ENCODE measurements at regions not wholly inside any gene's neighbourhood (a gene's known extent, or its start where the extent isn't known, plus 50 kb on each side); places are given as distances from the start of the nearest gene placed in this dataset.
A peak's percentile ranks its signal among the peaks of the same experiment; 100 is the strongest.

DNA sequence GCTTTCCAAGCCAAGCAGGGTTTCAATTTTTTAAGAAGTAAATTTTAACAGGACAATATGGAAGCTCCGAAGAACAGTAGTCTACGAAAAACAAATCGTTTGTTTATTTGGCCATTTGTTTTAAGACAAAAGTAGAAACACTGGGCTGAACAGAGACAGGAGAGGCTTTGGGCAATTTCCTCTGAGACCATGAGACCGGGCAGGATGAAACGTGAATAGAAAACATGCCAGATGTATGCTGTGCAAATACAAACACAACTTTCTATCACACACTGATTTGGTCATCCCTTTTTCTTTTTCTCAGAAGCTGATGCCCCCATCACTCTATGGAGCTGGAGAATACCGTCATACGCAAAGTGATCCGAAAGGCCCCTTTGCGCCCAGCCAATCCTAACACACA is 1111.1 kb downstream of the BCL11B start:
- no peak for DNase-seq (ENCODE audit: low read depth in 2 of 2)

DNA sequence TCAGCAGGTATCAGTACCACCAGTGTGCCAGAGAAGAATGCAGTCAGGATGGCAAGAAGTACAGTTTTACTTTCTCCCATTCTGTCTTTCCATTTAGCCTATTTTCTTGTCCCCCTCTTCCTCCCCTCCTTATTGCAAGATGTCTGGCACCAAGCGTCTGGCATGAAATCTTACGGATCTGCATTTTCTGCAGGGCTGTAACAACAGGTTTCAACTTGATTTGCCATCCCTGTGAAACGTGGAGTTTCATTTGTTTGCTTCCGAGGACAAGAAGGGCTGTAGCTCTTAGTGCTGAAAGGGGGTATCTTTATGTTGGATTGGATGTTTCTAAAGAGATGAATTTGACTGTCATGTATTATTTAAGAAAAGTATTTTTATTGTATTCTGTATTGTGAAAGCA is 1110.6 kb downstream of the BCL11B start:
- no peak for DNase-seq (ENCODE audit: low read depth in 2 of 2)

DNA sequence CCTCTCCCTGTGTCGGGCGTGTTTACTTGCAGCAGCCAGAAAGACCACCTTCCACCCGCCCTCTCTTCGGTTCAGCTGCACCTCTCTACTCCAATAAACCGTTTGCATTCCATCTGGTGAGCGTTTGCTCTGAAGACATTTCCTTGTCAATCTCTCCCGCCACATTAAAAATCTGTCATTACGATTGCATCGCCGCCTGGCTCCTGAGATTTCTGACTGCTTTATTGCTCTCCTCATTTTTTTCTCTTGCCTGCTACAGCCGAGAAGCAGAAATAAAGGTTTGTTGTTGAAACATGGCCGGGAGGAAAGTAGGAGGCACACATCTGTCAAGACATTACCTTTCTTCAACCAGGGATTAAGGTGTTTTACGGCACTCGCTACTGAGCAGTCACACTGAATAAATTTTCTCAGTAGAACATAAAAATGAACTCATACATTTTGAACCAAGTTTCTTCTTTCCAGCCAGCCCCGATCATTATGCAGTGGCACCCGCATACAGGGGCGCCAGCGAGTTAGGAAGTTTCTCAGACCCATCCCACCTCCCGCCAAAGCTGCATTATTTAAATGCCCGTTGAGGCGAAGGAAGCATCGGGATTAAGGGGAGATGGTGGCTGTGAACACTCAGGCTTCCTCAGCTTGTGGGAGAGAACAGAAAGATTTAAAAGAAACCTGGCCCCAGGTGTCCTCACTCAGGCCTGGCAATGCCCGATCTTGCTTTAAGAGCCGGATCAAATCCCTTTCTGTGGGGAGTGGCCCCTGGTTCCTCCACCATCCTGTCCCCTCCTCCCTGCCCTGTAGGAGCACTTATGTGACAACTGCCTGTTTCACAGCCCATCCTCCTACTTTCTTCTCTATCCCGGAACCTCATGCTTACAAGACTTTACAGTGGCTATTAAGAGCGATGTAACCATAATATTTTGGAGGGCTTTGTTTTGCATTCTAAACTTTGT is 1108.9 kb downstream of the BCL11B start:
- no peak for DNase-seq (ENCODE audit: low read depth in 2 of 2)

DNA sequence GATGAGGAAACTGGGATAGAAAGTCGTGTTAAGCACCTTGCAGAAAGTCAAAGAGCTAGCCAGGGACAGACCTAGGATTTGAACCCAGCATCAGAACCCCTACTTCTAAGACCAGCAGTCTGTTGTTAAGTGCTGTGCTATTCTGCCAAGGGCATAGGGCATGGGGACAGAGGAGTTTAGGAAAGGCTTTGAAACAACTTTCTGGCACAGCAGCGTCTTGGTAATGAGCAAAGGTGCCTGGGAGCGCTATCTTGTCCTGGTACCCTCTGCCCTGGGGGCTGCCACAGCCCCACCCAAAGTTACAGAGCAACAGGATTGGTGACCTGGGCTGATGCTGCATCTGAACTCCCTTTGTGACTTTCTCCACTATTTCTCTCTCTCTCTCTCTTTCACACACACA is 1108.1 kb downstream of the BCL11B start:
- DNase-seq (ENCODE audit: low read depth in 2 of 2): no peak

DNA sequence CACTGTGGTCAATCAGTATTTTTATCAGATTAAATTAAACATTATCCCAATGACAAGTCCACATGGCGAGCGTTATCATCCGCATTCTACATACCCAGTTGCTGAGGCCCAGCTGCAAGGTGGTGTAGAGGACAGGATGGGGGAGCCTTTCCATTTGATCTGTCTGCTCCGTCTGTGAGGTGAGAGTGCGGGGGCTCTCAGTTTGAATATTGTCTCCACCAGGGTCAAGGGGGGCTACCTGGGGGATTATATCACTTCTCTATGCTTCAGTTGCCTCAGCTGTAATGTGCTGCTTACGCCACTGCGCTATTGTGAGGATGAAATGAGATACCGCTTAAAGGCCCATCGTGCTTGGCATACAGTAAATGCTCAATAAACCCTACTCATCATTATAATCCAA is 1106.0 kb downstream of the BCL11B start:
- DNase-seq (ENCODE audit: low read depth in 2 of 2): no peak

DNA sequence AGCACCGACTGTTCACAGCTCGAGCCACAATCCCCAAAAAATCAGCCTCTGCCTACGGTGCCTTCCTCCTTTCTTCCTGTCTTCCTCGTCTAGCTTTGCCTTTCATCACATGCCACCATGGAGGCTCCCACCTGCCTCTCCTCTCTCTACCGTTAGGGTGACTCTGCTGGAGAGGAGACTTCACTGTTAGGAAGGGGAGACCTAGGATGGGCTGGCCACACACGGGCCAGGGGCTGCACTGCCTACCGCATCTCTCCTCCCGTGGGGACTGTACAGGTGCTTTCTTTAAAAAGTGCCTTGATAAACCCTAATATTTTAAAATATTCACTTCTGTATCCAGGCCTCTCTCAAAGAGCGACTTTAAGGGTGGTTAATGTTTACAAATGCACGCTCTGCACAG is 1104.7 kb downstream of the BCL11B start:
- no peak for DNase-seq (ENCODE audit: low read depth in 2 of 2)

DNA sequence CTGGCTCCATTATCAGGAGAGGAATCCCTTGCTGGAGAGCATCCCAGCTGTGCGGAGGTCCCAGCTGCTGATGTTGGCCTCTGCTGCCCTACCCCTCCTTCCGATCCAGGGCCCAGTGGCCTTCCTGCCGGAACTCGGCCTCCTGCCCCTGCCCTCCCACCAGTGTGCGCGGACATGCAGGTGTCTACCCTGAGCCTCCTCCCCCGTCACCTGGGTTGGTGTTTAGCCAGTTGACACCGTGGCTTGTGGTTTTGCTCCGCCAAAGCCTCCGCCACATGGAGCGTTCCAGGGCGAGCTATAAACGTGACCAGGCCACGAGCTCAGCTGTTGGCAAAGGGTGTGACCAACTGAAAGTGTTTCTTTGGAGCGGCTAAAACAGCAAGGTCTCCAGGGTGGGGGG is 1104.3 kb downstream of the BCL11B start:
- DNase-seq (ENCODE audit: low read depth in 2 of 2): no peak

DNA sequence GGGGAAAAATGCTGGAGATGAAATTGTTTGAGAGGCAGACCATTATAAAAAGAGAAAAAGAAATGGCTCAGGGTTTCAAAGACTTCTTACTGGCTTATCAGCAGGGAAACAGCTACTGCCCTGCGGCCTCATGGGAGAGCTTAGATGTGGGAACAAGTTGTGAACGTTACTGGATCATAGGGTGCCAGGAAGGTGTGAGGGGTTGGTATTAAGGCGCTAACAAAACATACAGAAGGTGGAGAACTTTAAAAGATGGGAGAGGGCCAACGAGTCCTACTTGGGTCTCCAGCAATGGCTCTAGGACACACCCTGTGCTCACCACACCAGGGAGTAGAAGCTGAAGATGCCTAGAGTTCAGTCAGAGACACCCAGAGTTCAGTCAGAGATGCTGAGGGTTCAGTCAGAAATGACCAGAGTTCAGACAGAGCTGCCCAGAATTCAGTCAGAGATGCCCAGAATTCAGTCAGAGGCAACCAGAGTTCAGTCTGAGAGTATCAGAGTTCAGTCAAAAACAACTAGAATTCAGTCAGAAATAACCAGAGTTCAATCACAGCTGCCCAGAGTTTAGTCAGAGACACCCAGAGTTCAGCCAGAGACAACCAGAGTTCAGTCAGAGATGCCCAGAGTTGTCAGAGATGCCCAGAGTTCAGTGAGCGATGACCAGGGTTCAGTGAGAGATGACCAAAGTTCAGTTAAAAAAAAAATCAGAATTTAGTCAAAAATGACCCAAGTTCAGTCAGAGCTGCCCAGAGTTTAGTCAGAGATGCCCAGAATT is 1103.6 kb downstream of the BCL11B start:
- no peak for DNase-seq (ENCODE audit: low read depth in 2 of 2)

DNA sequence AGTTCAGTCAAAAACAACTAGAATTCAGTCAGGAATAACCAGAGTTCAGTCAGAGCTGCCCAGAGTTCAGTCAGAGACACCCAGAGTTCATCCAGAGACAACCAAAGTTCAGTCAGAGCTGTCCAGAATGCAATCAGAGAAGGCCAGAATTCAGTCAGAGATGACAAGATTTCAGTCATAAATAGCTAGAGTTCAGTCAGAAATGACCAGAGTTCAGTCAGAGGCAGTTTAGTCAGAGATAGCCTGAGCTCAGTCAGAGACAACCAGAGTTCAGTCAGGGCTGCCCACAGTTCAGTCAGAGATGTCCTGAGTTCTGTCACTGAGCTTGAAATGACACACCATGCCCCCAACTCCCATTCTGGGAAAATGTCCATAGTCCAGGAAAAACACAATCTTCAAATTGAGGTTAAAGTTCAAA is 1102.8 kb downstream of the BCL11B start:
- DNase-seq (ENCODE audit: low read depth in 2 of 2): no peak

DNA sequence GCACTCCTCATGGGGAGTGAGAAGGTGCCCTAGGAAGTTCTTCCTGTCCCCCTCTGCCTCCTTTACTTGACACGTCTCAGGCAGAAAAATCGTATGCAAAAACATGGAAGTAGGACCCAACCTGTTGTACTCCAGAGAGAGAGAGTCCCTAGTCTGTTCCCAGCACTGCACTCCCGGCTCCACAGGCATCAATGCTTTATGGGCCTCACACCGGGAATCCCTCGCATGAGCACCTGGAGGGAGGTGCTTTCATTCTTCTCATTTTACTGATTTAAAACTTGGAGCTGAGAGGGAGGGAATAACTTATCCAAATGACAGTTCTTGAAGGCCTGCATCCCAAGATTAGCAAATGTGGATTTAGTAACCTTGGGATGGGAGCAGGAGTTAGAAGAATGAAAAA is 1101.4 kb downstream of the BCL11B start:
- DNase-seq (ENCODE audit: low read depth in 2 of 2): no peak

DNA sequence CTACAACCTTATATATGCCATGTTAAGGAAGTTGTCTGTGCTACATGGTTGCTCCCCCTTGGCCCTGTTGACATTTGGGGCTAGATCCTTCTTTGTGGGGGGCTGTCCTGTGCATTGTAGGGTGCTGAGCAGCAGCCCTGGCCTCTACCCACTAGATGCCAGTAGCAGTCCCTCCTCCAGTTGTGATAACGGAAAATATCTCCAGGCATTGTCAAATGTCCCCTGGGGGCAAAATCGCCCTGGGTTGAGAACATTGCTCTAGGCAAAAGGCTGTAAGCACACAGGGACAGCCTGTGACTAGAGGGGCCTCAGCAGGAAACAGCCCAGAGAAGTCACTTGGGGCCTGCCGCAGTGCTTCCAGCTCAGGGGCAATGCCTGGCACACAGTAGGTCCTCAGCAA is 1100.3 kb downstream of the BCL11B start:
- DNase-seq (ENCODE audit: low read depth in 2 of 2): no peak

DNA sequence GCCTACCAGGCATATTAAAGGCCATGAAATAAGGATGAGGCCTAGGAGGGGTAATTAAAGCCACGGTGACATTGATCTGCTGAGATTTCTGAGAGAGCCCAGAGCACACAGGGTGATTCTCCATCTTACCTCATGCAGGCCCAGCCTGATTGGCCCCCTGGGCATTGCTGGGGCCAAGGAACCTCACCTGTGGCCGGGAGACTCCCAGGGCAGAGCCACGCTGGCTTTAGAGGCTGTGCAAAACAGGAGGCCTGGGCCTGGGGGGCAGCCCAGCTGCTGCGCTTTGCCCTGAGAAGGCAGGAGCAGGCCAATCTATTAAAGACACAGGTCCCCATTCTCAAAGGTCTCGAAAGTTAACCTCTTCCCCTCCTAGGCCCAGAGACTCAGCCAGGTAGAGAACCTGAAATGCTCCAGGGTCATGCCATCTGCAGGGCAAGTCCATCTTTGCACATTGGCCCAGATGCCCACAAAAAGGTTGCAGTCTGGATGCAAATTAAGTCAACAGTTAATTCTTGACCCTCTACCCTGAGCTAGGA is 1099.7 kb downstream of the BCL11B start:
- no peak for DNase-seq (ENCODE audit: low read depth in 2 of 2)

DNA sequence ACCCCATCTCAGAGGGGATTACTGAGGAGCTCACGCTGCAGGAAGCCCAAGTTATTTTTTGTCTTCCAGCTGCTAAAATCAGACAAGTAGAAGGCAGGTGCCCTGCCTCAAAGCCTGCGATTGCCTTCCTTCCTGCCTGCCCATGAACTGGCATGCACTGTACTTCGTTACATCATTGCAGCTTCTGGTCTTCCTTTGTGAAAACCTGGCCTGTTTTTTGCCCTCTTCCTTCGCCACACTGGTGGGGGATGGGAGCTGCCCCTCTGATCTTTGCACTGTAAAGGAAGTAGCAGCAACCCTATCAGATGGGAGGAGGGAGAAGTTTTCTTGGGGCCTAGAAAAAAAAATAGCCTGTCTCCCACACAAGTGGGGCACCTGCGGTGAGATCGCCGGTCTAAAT is 1098.7 kb downstream of the BCL11B start:
- peak; percentile 25 to 46 for DNase-seq (ENCODE audit: low read depth in 2 of 2)

DNA sequence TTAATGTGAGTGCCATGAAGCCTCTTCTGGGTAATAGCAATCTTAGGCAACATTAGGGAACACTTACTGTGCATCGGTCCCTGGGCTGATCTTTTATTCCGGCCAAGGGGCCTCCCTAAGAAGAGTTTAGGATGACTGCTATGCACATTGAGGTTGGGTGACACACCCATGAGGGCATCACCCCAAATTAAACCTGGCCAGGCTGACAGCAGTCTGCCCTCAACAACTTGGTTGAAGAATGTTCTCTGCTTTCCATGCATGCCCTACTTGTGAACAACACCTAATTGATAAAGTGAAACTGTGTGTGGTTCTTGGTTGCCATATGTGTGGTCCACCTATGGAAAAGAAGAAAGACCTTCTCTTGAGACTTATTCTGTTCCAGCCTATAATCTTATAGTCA is 1098.0 kb downstream of the BCL11B start:
- DNase-seq (ENCODE audit: low read depth in 2 of 2): no peak

DNA sequence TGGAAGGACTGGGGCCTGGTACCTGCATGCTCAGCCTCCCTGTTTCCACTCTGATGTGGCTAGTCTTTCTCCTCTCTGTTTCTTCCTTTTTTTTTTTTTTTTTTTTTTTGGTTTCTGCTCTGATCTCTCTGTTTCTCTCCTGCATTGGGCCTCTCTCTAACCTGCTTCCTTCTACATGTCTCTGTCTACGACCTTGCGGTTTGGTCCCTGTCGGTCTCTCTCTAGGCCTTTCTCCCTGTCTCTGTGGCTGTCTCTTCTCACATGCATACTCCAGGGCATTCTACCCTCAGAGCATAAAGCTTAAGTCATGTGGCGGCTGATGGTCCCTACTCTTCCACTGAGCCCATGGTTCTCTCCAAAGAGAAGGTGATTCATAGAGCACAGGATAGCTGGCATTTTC is 1096.6 kb downstream of the BCL11B start:
- no peak for DNase-seq (ENCODE audit: low read depth in 2 of 2)

DNA sequence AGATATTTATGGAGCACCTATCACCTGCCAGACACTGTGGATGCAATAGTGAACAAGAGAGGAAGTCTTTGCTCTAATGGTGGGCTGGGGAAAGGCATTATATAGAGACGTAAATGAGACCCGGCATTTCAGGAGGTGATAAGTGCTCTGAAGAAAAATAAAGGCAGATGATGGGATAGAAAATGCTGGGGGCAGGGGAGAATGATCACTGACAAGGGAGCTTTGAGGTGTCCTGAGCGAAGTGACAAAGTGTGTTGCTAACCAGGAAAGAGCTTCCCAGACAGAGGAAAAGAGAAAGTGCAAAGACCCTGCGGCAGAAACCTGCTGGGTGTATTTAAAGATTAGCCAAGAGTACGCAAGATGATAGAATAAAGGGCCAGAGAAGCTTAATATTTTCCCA is 1096.1 kb downstream of the BCL11B start:
- no peak for DNase-seq (ENCODE audit: low read depth in 2 of 2)

DNA sequence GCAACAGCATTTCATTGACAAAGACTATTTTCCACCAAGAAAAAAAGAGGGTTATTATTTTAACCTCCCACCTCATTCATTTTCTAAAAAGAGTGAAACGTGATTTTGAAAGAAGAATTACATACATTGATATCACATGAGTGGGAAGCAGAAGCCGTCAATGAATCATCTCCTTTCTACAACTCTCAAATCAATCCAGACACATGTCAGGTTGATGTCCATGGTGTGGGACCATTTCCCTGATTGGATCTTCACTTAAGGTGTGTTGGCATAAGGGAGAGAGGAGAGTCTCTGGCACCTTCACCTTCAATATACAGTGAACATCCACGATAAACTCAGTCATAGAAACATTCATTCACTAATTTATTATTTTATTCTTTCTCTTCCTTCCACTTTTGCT is 1095.1 kb downstream of the BCL11B start:
- no peak for DNase-seq (ENCODE audit: low read depth in 2 of 2)

DNA sequence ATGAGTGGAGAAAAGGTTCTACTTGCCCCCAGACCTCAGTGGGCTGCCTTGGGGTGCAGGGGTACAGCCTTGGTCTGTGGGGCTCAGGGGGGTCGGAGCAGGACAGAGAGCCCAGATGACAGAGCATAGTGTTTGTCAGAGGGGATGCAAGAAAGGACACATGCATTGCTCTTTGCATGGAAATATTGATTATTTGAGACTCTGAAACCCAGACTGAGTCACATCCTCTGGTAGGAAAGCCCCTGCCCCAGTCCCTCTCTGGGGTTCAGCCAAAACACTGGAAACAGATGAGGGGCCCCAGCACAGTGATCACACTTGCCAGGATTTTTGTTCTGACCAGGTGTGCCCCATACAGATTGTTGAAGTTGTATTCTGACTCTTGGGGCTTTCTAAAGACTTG is 1094.4 kb downstream of the BCL11B start:
- no peak for DNase-seq (ENCODE audit: low read depth in 2 of 2)

DNA sequence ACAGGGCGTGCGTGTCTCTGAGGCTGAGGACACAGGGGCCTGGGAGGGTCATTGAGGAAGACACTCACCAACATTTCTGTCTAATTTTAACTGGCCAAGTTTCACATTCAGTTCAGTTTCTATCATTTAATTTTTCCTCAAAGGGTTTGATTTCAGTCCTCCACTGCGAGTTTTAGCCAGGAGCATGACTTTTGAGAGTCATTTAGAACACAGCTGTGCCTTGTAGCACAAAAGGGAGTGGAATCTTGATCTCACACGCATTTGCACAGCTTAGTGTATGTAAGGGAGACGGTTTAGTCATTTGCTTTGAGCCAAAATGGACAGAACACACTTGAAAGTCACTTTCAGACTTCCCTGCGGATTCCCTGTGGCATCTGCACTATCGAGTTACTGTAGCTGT is 1090.8 kb downstream of the BCL11B start:
- no peak for DNase-seq (ENCODE audit: low read depth in 2 of 2)

DNA sequence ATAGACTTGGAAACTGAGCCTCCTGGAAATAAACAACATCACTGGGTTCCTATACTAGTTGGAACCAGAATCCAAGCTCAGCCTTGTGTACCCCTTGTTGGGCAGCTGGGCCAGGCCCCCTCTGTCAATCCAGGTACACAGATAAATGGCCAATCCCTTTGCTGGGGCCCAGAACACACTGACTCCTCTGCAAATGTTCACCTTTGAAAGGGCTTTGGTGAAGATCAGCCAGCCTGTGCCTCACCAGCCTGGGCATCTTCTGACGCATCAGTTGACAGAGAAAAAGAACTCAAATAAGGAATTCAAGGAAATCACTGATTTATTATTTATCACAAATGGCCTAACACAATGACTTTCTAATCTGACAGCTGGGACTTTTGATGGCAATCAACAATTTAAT is 1090.2 kb downstream of the BCL11B start:
- DNase-seq (ENCODE audit: low read depth in 2 of 2): no peak

DNA sequence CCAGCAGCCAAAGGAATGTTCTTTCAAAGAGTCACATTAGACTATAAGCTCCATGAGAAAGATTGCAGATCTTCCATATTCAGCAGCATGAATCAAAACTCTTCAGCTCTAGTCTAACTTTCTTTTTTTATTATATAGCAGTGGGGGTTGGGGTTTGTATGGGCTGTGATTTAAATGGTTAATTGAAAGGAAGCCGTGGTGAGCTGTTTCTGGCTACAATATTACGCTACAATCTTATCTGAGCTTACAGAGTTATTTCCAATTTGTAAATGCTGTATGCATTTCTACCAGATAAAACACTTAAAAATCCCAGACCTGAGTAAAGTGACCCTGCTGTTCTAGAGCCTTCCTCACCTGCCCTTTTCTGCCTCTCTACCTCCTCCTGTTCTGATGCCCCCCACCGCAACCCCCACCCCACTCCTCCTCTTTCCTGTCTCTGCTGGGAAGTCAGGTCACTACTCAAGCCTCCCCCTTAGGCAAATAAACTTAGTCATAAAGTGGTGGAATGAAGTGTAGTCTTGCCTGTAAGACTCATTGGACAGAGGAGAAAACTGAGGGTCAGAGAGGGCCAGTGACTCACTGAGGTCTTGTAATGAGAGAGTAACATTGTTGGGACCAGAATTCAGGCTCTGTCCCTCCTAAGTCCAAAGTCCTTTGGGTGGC is 1089.5 kb downstream of the BCL11B start:
- DNase-seq (ENCODE audit: low read depth in 2 of 2): no peak

DNA sequence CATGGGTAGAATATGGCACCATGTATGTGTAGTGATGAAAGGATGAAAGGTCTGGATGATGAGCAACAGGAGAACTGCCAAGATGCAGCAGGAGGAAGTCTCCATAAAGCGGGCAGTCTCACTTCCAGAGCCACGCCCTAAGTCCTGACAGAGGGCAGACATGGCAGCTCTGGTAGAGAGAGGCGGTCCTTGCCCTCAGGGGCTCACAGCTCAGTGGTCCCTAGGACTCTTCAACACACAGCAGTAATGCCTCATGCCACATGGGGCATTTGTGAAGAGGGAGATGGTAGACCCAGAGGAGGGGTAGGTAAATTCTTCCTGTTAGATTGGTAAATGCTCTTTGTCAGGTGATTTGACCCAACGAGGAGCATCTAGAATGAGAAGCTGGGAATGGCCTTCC is 1088.4 kb downstream of the BCL11B start:
- DNase-seq (ENCODE audit: low read depth in 2 of 2): no peak

Data from stimulated activated CD8-positive, alpha-beta memory T cell treated with anti-CD3 and anti-CD28 coated beads, Interleukin-2, amount 100 ng/mL, for 1 hour (primary cell).